Fibroblast of villous mesenchyme (primary cell): ENCODE measurements at regions not wholly inside any gene's neighbourhood (a gene's known extent, or its start where the extent isn't known, plus 50 kb on each side); places are given as distances from the start of the nearest gene placed in this dataset.

Experiments used
- DNase-seq: peaks from one replicate; pipeline ENCODE4 v3.0.0-alpha.2; 2010; ENCODE audit warnings: low read depth
- H3K4me3 ChIP-seq: 2 replicates; pipeline ENCODE4 v1.5.1; 2011; ENCODE audit warnings: low read depth, mild to moderate bottlenecking, low read length
- TF ChIP-seq, protein P1 (sequence below): IDR thresholded peaks from 2 replicates; pipeline ENCODE4 v1.5.1; 2012; ENCODE audit warnings: low read depth, mild to moderate bottlenecking, low read length; ENCODE audit not compliant: insufficient read depth

DNA sequence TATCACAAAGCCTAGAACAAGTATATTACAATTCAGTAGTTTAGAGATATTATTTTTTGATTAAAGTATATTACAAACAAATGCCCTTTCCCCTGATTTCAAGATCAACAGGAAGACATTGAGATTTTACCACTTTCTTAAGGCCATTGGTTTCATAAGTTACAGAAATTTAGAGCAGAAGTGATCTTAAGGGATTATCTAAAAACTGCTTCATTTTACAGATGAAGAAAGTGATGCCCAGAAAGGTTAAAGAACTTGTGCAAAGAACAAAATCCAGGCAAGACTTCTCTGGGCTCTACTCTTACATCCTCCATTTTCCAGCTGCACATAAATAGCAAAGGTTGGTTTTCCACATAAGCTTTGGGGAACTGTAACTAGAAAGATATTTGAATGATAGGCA lies 87.5 kb downstream of the DUSP6 start:
- no peak for DNase-seq
- TF ChIP-seq, protein P1, sequence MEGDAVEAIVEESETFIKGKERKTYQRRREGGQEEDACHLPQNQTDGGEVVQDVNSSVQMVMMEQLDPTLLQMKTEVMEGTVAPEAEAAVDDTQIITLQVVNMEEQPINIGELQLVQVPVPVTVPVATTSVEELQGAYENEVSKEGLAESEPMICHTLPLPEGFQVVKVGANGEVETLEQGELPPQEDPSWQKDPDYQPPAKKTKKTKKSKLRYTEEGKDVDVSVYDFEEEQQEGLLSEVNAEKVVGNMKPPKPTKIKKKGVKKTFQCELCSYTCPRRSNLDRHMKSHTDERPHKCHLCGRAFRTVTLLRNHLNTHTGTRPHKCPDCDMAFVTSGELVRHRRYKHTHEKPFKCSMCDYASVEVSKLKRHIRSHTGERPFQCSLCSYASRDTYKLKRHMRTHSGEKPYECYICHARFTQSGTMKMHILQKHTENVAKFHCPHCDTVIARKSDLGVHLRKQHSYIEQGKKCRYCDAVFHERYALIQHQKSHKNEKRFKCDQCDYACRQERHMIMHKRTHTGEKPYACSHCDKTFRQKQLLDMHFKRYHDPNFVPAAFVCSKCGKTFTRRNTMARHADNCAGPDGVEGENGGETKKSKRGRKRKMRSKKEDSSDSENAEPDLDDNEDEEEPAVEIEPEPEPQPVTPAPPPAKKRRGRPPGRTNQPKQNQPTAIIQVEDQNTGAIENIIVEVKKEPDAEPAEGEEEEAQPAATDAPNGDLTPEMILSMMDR, result no peak
- H3K4me3 ChIP-seq, result no peak overlapping the region

DNA sequence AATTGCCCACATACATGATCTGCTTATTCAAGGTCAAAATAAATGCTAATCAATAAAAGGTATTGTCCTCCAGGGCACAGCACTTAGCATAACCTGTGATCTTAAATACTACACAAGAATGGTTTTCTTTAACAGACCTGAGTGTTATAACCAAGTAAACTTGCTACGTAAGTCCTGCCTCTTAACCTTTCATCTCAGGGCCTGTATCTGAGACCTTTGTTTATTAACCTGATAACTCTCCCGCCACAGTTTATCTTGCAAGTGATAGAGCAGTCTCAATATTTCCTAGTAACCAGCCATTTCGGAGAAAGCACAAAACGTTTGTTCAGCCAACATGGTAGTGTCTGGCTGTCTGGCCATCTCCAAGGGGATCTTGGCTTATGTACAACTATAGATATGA lies 88.4 kb downstream of the DUSP6 start:
- TF ChIP-seq, protein P1, result no peak
- DNase-seq, result peak; percentile 26
- no peak overlapping the region for H3K4me3 ChIP-seq

DNA sequence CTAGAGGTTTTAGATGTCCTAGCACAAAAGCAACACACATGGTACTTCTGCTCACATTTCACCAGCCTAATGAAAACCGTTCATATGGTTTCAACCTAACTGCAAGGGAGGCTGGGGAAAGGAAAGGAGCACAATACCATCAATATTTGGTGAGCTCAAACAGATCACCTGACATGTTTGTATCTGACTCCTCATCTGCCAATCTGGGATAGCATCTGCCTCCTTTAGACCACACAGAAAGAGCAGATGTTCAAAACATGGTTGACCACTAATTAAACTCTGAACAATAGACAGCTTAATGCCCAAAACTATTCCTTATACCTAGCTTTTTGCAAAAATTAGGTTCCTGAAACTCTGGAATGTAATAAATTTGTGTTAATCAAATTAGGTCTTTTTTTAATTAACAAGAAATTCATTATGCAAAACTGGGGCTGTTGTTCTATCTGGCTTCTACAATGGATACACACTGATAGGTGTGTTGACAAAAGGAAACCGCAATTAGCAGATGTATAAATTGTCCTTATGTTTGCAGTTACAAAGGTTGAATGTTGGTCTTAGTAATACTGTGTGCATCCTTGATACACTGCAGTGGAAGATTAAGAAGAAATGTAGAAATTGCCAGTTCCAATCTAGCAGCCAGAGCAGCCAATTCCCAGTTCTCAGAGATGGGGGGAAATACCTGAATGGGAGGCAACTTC lies 89.3 kb downstream of the DUSP6 start:
- DNase-seq, result no peak
- H3K4me3 ChIP-seq, result no peak overlapping the region
- TF ChIP-seq, protein P1, result no peak

DNA sequence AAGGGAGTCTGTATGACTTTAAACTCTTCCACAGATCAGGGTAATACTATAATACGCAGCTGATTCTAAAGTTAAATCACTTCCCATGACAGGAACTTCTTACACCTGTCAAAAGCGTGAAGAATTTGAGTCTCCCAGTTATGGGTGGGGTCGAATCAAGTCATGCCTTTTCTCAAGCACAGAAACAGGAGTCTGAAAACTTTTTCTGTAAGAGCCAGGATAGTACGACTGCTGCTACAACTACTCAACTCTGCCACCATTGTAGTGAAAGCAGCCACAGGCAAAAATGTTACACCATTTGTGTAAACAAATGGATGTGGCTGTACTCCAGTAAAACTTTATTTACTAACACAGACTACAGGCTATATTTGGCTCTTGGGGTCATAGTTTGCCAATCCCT lies 90.3 kb downstream of the DUSP6 start:
- peak; percentile 38 for DNase-seq
- TF ChIP-seq, protein P1, result no peak

DNA sequence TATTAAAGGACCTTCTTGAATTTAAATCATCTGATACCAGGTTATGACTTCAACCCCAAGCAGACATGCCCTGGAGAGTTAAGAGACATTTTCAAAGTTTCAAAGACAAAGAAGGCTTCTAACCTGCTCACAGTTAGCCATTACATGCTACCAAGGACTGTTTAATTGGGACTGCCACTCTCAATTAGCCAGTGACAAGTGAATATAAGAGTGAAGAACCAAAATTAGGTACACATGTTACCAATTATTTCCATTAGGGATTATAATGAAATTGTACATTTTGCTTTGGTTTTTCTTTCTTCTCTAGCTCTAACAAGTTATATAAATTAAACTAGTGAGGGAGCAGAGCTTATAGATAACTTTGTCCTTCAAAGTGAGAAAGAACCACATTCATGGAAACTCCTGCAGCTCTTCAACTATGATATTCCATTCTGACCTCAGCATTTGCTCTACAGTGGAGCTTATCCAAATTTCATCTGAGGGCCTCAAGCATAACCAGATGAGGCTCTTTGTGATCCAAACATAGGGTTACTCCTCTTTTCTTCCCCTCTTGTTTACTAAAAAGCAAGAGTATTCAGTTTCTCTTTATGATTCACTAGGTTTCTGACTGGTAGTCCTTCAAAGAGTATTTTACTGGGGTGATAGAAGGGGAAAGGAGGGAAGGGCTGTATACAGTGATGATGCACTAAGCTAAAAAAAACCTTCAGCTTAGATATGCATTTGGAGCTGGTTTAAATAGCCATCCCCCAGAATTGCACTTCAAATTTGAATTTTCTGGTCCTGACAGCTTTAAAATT lies 91.3 kb downstream of the DUSP6 start:
- no peak overlapping the region for H3K4me3 ChIP-seq
- no peak for DNase-seq
- TF ChIP-seq, protein P1, result no peak

More for the DNA sequence above, 90.3 kb downstream of the DUSP6 start:
- no peak overlapping the region for H3K4me3 ChIP-seq

DNA sequence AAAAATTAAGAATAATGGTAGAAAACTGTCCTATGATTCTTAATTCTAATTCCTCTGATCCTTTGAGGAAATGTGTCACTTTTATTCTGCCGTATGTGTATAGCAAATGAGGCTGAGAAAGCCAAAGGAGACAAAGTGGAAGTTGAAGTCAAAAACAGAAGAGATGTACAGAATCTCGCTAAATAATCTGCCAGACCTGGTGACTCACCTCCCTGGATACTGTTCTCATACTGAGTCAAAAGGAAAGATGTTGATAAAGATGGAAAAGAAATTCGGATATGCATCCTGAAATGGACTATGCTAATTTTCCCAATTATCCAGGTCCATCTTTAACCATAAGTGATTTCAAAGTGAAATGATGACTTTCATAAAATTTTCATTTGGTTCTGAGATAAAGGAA lies 92.5 kb downstream of the DUSP6 start:
- no peak for DNase-seq

More for the DNA sequence above, 92.5 kb downstream of the DUSP6 start:
- H3K4me3 ChIP-seq, result no peak overlapping the region
- TF ChIP-seq, protein P1, result no peak
